Psoas muscle (tissue), 7 donors: ENCODE measurements at regions not wholly inside any gene's neighbourhood (a gene's known extent, or its start where the extent isn't known, plus 50 kb on each side); places are given as distances from the start of the nearest gene placed in this dataset.

ENCODE experiments used
- ATAC-seq, 4 donors: fragments of 200-7000 bp; cut with Tn5 transposase; one replicate each; pipeline ENCODE4 v1.9.1; 2020; ENCODE audit warnings: moderate library complexity in 3 of 4, mild to moderate bottlenecking in 2 of 4
- DNase-seq, 2 donors: peaks; one replicate each; pipeline ENCODE4 v3.0.0-alpha.2; 2020
- H3K27ac ChIP-seq: fragments of 200-600 bp; one replicate; pipeline ENCODE4 v1.8.0; 2022
- H3K27me3 ChIP-seq, 3 donors: fragments of 200-600 bp in 1 of 3; one replicate each; pipeline versions ENCODE4 v1.6.1 to v1.8.0; 2013 to 2022; ENCODE audit warnings: low read length in 2 of 3, mild to moderate bottlenecking in 2 of 3, moderate library complexity in 1 of 3; ENCODE audit not compliant: insufficient read depth in 3 of 3
- H3K36me3 ChIP-seq, 2 donors: fragments of 200-600 bp in 1 of 2; one replicate each; pipeline versions ENCODE4 v1.6.1 to v1.8.0; 2013 to 2022; ENCODE audit warnings: low read depth in 1 of 2, mild to moderate bottlenecking in 1 of 2, moderate library complexity in 1 of 2; ENCODE audit not compliant: insufficient read depth in 1 of 2
- H3K4me1 ChIP-seq: fragments of 200-600 bp; one replicate; pipeline ENCODE4 v1.8.0; 2022
- H3K4me3 ChIP-seq: fragments of 200-600 bp; one replicate; pipeline ENCODE4 v1.8.0; 2022; ENCODE audit warnings: mild to moderate bottlenecking
- H3K9me3 ChIP-seq: fragments of 200-600 bp; one replicate; pipeline ENCODE4 v1.8.0; 2022
- CTCF ChIP-seq: fragments of 200-600 bp; IDR thresholded peaks from one replicate; pipeline ENCODE4 v1.8.0; 2022; ENCODE audit warnings: antibody characterized with exemption
- WGBS, 3 donors: extraction: QIAGEN DNeasy Blood & Tissue Kit; methylation state at CpG; one replicate each; pipeline versions ENCODE4 v1.1.6 to v1.1.7; 2013; 5-methylcytosine and 5-hydroxymethylcytosine counted together
- intact Hi-C, 2 donors: fragments of 100-400 bp; cut with DNase I; formaldehyde crosslinking; loops; one replicate each; pipeline versions ENCODE4 v1.11.0 to v1.14.2; 2022
- donor health status: healthy with polysubstance abuse.
- donor health status: DM: no; HTN: no; CAD: no; lungs with moderate emphysema.
- donor health status: Bipolar disorder and iron deficiency.
- donor health status: healthy.
- donor health status: DM: yes; HTN: yes; CAD: no.
- donor health status: DM: no; HTN: no; CAD: no.
- donor health status: DM: yes; HTN: yes; CAD: no.

DNA sequence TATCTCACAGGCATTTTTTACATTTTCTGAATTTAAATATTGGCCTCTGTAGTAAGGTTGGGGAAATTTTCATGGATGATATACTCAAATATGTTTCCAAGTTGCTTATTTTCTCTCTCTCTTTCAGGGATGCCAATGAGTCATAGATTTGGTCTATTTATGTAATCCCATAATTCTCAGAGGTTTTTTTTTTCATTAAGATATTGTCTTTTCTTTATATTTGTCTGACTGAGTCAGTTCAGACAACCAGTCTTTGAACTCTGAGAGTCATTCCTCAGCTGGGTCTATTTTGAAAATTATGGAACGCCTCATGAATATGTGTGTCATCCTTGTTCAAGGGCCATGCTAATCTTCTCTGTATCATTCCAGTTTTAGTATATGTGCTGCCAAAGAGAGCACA, 223.2 kb downstream of the PCSK1 start:
- intact Hi-C loops, result no loop called here

GRCh38 chr5:96207420-96207819, 225.6 kb downstream of the PCSK1 start:
- peaks cover 18% of the 10 kb centered on the region for H3K9me3 ChIP-seq
- TF ChIP-seq CTCF, result no peak

More for the DNA sequence above, 223.2 kb downstream of the PCSK1 start:
- Histone ChIP-seq H3K9me3 (peaks cover 18% of the 10 kb centered on the region), H3K27ac (no peak overlapping the region), H3K4me3 (no peak overlapping the region), H3K27me3 (no peaks in the 10 kb centered on the region), H3K4me1 (no peaks in the 10 kb centered on the region), H3K36me3 (no peaks in the 10 kb centered on the region)
- no peak for ATAC-seq
- whole genome bisulfite sequencing, 3 donors, result 50 to 66% (median 58%) methylated on average over 1 of the region's 1 CpG
- TF ChIP-seq CTCF, result no peak
- no peak for DNase-seq

GRCh38 chr5:96203761-96204160, 229.3 kb downstream of the PCSK1 start:
- H3K9me3 ChIP-seq, result peaks cover 11% of the 10 kb centered on the region
- no peaks in the 10 kb centered on the region for H3K4me1 ChIP-seq
- no peaks in the 10 kb centered on the region for H3K36me3 ChIP-seq
- no peak overlapping the region for H3K27ac ChIP-seq
- TF ChIP-seq CTCF, result no peak
- DNase-seq (no peak), ATAC-seq (no peak)
- no peaks in the 10 kb centered on the region for H3K27me3 ChIP-seq
- intact Hi-C loops, result no loop called here
- 56 to 86% (median 56%) methylated on average over 3 of the region's 3 CpGs for WGBS, 3 donors
- no peak overlapping the region for H3K4me3 ChIP-seq

More at GRCh38 chr5:96207420-96207819, 225.6 kb downstream of the PCSK1 start:
- DNase-seq (no peak), ATAC-seq (no peak)
- Histone ChIP-seq H3K4me1 (no peaks in the 10 kb centered on the region), H3K27me3 (no peaks in the 10 kb centered on the region), H3K27ac (no peak overlapping the region), H3K4me3 (no peak overlapping the region), H3K36me3 (no peaks in the 10 kb centered on the region)
- intact Hi-C loops, result no loop called here

- Histone ChIP-seq H3K27ac (no peak overlapping the region), H3K36me3 (no peaks in the 10 kb centered on the region), H3K9me3 (no peaks in the 10 kb centered on the region), H3K4me1 (no peaks in the 10 kb centered on the region), H3K27me3 (no peaks in the 10 kb centered on the region), H3K4me3 (no peak overlapping the region)
- intact Hi-C loops, result no loop called here
- WGBS, 3 donors, result 82 to 91% (median 87%) methylated on average over 3 of the region's 3 CpGs
- no peak for DNase-seq
- no peak for ATAC-seq
- no peak for TF ChIP-seq CTCF
These were observed 231.5 kb downstream of the PCSK1 start for GRCh38 chr5:96201503-96201902.

GRCh38 chr5:96200641-96201040, 232.4 kb downstream of the PCSK1 start:
- Histone ChIP-seq H3K36me3 (no peaks in the 10 kb centered on the region), H3K4me1 (no peaks in the 10 kb centered on the region), H3K4me3 (no peak overlapping the region), H3K9me3 (no peaks in the 10 kb centered on the region), H3K27me3 (no peaks in the 10 kb centered on the region), H3K27ac (no peak overlapping the region)
- no peak for TF ChIP-seq CTCF
- WGBS, 3 donors, result 22 to 36% (median 26%) methylated on average over 1 of the region's 1 CpG
- no peak for DNase-seq
- intact Hi-C loops, result no loop called here
- ATAC-seq, result no peak
